HG03442 (cell line): ENCODE measurements at regions not wholly inside any gene's neighbourhood (a gene's known extent, or its start where the extent isn't known, plus 50 kb on each side); places are given as distances from the start of the nearest gene placed in this dataset.
"Not testable (repeated sequence)": the region's sequence is repeated elsewhere in the genome, so short reads cannot be mapped to it uniquely, and the experiment has no call there.

Experiments
- ATAC-seq: cut with Tn5 transposase; IDR thresholded peaks from one replicate; pipeline ENCODE4 v1.9.1; 2021; ENCODE audit warnings: mild to moderate bottlenecking, moderate library complexity; ENCODE audit not compliant: unreplicated experiment

DNA sequence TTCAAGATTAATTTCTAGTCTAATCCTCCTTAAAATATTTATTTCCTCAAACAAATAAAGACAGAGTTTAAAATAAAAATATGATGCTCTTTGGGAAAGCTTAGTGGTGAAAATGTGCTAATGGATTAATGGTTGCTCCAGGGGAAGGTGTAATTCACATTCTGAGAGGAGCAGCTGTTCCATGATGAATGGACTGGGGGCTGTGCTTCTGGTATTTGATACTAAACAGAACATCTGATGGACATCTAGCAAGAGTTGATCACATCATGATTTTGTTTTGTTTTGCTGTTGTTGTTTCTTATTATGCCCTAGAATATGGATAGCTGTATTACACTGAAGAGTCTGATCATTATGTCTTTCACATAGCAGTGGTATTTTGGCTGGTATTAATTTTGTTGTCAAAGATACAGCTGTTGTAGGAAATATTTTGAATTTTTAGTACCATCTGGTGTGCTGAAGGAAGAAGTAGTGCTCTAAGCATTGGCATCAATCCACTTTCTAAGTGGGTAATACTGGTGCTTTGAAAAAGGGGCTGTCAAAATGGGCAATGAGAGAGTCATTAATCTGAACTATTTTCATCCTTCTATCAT lies 296.4 kb downstream of the ADAMTS20 start:
- no peak for ATAC-seq

DNA sequence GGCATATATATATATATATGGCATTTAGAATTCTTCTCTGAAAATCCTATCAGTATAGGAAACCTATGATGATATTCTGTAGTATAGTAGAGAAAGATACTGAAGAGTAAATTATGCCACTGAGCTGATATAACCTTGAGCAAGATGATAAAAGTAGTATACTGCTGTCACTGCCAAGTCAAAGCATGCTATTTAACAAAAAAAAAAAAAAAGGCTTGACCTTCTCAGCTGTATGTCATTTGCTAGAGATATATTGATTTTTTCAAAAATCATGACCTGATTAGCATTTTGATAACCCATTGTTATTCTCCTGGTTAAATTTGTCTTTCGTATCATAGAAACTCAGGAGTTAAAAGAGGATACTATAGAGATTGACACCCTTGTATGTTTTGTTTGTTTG lies 299.4 kb downstream of the ADAMTS20 start:
- ATAC-seq, result no peak

DNA sequence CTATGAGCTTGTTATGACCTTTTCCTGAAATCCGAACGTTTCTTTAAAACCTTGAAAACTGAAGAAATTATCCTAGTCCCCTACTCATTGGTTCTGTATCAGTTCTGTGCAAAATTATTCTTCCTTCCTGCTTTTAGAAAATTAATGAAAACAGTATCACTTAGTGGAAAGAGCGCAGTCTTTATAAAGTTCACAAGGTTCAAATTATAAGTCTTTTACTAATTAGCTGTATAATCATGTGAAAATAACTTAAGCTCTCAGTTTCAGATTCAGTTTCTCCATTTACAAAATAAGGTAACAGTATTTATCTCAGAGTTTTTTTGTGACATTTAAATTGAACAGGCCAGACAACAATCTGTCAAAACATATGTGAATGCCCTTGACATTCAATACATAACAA lies 306.1 kb downstream of the ADAMTS20 start:
- no peak for ATAC-seq

DNA sequence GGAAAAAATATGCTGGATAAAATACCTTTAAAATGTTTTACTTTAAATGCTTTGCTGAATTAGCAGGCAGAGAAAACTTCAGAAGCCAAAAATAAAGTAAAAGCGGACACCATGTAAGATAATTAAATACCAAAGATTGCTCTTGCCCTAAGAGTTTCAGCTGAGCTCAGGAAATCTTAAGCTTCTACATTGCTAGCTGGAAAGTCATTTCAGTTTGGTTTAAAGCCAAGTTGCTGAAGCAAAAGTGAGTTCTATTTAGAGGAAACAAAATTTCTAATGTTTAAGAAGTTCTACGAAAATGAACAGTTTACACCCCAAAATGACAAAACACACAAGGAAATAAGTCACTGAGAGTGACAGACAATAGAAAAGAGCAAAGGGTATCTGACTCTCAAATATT lies 310.0 kb downstream of the ADAMTS20 start:
- no peak for ATAC-seq

DNA sequence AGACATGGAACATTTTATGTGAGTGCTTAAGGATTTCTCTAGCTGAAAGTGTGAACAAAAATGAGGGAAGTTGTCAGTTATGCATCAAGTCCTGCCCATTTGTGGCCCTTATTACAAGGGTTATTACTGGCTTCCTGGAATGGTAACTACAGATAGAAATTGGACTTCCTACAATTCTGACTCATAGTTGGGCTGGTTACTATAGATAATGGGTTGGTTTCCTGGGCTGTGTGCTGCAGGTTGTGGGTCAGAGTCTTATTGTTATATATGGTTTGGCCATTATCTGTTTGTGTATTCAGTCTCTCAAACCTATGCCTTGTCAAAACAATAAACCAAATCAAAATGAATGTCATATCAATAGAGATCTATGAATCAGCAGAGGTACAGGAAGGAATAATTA lies 313.7 kb downstream of the ADAMTS20 start:
- no peak for ATAC-seq

DNA sequence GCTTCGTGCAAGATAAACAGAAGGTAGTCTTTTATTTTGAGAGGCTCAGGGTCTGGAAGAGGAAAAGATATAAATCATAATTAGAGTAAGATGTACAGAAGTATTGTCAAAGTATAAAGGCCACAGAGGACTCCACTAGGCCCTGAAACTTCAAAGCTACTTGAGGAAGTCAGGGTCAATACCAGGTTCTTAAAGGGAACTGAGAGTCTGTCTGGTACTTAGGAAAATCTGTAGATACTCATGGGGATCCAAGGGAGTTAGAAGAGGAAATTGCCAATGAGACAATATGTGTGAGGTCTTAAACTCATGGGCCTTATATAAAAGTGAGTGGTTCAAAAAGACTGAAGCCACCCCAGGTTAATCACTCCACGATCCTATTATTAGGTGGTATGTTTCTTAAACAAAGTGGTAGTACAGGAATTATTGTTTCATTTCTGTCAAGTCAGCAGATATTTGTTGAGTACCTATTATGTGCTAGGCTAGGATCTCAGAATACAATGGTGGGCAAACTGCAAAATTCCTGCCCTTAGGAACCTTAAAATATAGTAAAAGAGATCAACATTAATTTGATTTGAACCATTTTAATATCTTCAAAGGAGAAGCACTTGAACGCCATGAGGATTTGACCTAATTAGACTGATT lies 314.6 kb downstream of the ADAMTS20 start:
- ATAC-seq, result no peak

DNA sequence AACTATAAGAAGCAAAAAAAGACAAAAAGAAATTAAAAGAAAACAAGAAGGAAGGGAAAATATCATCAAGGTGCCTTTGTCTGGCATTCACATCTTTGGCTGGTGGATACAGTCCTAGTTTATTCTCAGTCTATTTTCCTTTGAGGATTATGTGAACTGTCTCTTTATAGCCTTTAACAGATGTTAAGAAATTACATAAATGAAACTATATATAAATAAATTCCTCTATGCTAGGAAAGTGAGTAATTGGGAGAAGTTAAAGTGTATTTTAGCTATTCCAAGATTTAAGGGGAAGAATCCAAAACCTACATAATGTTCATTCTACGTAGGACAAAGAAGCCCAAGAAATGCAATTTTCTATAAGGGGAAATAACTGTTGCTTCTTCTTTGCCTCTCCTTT lies 316.3 kb downstream of the ADAMTS20 start:
- ATAC-seq, result no peak

DNA sequence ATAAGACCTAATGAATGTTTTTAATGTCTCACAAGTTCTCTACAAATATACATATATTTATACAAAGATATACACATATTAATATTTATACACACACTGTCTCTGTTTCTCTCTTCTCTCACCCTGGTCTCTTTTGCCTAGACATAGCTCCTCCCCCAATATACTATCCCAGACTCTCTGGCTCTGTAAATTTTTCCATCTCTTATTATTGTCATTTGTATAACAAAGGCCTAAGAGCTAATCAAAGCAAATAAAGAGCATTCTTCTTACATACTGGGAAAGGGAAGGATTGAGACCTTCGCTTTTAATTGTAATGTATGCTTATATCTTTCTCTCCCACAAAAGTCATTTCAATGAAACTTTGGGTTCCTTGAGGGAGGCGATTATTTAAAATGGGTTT lies 318.1 kb downstream of the ADAMTS20 start:
- ATAC-seq, result no peak

DNA sequence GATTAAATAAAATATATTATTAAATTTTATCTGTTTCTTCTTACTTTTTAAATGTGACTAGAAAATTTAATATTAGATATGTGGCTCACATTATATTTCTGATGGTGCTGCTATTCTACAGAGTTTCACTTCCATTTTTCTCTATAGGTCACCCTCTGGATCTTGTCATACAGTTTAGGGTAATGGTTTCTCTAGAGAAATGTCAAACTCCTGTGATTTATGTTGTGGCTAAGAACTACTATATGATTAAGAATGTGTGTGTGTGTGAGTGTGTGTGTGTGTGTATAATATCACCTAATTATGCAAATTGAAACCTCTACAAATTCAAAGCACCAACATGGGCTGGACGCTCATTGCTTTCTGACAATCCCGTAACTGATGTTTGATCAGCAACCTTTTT lies 325.9 kb downstream of the ADAMTS20 start:
- ATAC-seq, result no peak

DNA sequence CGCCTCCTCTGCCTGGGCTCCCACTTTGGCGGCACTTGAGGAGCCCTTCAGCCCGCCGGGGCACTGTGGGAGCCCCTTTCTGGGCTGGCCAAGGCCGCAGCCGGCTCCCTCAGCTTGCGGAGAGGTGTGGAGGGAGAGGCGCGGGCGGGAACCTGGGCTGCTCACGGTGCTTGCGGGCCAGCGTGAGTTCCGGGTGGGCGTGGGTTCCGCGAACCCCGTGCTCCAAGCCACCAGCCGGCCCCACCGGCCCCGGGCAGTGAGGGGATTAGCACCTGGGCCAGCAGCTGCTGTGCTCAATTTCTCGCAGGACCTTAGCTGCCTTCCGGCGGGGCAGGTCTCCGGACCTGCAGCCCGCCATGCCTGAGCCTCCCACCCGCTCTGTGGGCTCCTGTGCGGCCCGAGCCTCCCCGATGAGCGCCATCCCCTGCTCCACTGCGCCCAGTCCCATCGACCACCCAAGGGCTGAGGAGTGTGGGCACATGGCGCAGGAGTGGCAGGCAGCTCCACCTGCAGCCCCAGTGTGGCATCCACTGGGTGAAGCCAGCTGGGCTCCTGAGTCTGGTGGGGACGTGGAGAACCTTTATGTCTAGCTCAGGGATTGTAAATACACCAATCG lies 327.7 kb downstream of the ADAMTS20 start:
- ATAC-seq, result not testable (repeated sequence)

DNA sequence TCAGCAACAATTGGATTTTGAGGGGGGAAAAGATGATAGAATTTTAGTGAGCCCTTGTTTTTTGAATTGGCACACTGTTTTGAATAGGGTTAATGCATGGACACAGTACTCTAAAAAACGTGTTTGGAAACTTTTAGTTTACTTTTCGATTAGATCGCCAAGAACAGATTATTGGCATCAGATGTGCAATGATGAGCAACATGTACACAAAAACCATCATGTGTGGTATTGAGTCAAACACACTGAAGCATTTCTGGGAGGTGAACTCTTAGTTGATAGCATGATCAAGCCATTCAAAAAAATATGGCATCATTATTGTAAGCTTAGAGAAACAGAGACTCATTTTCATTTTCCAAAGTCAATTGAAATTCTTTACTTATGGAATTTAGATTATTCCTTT lies 329.2 kb downstream of the ADAMTS20 start:
- no peak for ATAC-seq

DNA sequence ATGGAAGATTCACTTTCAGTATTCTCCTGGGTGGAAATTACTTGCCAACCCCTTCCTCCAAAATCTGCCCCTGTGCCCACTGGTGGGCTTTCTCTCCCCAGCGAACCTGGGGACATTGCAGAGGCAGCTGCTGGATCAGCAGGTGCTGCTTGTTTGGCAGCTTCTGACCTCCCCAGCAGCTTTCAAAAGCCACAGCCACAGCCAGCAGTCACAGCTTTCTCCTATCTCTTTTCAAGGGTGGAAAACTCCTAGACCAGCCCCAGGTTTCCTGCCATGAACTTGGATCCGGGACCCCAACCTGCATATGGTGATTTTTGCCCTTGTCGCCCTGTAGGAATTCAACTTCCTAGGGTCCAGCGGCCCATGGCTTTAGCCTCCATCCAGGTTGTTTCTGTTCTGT lies 330.8 kb downstream of the ADAMTS20 start:
- ATAC-seq, result no peak

DNA sequence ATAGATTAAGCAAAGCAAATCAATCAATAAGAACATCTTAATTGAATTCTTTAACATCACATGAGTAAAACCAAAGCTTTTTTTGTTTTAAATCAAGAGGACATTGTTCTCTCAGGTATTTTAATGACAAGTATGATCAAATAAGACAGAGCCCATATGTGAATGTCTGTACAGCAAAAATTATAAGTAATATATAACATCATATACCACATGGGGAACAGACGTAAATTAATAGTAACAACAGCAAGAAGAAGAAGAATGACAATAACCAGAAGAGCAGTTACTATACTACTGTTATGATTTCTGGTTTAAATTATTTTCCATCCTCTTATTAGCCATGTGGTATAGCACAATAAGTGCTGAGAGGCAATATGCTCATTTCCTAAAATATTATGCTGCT lies 335.5 kb downstream of the ADAMTS20 start:
- no peak for ATAC-seq

DNA sequence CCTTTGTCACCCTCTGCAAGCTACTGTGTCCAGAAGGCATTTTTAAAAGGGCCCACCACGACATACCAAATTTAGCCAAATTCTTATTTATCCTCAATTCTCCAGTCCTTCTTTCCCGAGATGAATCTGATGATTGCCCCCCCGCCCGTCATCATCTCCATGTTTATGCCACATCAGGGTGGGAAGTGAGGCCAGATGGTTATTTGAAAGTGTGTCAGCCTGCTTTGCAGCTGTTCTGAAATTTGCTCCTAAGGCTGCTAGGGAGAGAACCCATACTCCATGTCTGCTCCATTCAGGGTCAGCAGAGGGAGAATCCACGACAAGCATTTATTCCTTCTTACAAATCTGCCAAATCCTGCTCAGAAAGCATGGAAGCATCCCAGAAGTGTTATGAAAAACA lies 337.8 kb downstream of the ADAMTS20 start:
- no peak for ATAC-seq

DNA sequence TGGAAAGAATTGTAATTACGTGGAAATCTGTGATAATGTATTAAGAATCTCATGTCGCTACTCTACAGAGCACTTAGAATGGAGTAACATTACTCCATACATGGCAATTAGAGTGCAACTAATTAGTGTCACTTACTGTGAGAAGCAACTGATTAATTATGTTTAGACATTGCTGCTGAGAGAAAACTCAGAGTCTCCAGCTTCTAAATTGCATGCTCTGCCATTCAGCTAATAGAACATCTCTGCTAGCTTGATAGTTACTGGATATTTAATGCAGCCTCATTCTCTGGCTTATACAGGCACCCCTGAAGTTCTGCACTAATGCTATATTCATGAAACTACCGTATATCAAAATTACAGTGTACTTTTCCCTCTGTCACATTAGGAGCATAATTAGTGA lies 338.4 kb downstream of the ADAMTS20 start:
- ATAC-seq, result no peak

DNA sequence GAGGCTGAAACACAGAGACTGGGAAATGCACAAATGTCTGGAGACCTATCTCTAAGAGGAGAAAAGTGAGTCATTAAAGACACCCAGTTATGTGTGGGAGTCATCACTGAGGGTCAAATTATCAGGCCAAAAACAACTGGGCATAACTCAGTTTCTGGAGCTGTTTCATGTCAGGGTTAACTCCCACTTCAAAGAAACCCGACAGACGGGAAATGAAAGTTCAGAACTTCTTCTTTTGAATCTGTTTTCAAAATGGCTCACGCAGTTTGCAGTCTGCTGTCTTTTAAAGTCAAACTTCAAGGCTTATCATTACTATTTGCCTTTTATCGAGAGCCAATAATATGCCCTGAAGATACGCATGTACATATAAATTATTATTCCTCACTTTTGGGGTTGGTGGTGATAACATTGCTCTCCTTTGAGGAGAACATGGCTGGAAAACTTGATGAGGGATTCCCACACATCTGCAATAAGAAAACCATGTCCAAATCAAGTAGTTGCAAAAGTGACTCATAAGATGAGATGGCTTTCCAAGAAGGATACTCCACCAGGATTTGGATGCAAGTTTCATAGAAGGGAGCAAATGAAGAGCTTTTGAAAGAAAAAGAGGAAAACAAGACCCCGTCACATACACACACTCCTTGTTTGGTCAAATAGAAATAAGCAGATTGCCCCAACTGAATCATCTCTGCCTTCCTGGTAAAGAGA lies 341.4 kb downstream of the ADAMTS20 start:
- ATAC-seq, result peak; percentile 99

DNA sequence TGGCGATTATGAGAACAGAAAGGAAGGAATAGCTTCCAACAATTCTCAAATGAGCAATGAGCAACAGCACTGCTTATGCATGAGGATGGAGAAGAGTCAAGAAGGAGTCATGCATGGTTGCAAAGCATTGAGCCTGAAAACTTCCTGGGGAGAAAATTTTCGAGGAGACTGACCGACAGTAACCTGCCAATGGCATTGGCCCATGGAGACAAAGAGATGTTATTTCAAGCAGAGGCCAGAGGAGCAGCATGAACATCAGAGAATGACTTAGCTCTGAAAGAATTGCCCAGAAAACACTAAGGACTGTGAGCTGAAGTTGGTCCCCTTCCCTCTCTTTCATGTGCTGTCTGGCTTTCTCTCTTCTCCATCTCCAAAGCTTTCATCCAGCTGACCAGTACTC lies 343.4 kb downstream of the ADAMTS20 start:
- ATAC-seq, result no peak

DNA sequence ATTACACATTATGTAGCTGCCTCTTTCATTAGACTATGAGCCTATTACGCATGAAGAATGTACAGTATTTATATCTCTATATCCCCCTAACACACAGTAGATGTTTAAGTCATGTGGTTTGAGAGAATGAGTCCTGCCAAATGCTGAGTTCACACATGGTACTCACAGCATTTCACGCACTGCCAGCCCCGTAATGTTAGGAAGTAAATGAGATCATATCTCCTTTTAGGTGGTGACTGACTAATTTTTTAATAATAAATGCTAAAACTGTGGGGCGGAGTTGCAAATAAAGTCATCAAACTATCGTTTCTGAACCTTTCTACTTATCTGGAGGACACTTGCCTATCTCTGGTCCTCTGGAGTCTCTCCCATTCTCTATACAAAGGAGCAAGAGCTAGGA lies 343.8 kb downstream of the ADAMTS20 start:
- ATAC-seq, result no peak

DNA sequence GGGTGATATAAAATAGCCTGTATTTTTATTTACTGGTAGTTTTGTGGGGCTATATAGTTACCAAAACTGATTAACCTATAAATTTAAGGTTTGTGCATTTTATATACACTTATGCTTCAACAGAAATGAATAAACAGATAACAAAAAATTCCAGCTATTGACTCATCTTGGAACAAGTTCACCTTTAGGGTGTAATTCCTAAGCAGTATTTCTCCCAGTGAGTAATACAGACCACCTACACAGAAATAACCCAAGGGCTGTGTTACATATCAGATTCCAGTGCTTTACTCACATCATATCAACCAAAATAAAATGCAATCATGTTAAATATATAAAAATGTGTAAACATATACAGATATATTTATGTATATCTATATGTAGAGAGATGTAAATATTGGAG lies 345.6 kb downstream of the ADAMTS20 start:
- no peak for ATAC-seq

DNA sequence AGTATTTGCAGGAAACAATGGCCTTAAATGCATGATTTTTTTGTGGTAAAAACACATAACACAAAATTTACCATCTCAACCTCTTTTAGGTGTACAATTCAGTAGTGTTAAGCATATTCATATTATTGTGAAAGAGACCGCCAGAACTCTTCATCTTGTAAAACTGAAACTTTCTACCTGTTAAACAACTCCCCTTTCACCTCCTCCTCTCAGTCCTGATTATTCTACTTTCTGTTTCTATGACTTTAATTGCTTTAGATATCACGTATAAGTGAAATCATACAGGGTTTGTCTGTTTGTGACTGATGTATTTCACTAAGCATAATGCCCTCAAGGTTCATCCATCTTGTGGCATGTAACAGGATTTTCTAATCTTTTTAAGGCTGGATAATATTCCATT lies 353.4 kb downstream of the ADAMTS20 start:
- no peak for ATAC-seq

DNA sequence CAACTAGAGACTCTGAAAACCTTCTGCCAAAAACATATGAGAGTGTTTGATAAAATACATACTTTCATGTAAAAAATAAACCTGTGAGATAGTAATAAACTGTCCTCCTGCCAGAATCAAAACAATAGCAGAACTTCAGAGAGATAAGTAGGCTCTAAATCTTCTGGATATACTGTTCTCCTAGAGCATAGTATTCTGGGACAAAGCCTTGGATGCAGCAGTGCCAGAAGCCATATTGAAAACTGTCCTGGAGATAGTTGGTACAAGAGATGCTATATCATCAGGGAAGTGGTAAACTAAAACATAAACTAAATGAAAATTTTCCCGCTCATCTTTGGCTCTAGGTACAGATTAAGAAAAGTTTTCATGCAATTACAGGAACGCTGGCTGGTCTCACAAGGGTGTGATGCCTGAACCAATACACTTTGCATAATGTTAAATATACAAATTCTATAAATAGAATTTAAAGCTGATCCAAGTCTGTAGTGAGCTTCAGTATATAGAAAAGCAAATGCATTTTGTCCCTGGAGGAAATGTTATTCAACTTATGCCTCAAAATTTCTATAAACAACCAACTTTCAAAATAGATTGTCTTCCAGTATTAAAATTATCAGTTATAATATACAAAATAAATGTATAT lies 355.6 kb downstream of the ADAMTS20 start:
- no peak for ATAC-seq

DNA sequence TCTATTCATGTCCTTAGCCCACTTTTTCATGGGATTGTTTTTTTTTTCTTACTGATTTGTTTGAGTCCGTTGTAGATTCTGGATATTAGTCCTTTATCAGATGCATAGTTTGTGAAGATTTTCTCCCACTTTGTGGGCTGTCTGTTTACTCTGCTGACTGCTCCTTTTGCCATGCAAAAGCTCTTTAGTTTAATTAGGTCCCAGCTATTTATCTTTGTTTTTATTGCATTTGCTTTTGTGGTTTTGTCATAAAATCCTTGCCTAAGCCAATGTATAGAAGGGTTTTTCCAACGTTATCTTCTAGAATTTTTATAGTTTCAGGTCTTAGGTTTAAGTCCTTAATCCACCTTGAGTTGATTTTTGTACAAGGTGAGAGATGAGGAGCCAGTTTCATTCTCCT lies 358.9 kb downstream of the ADAMTS20 start:
- ATAC-seq, result not testable (repeated sequence)
